ENCODE measurements at regions not wholly inside any gene's neighbourhood (a gene's known extent, or its start where the extent isn't known, plus 50 kb on each side); places are given as distances from the start of the nearest gene placed in this dataset.

DNA sequence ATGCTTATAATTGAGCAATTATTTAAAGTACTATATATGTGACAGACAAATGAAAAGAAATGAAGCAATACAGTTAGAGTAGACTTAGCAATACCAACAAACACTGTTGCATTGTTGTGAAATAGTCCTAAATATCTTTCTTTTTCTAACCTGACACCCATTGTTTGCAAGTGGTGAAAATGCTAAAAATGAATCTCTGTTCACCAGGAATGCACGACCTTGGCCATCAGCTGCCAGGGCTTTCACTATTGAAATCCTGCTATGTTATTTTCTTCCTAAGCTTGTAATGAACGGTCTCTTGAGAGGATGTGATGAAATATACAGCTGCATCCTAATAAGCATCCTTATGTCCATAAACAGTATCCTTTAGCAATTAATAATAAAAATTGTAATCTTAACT is 136.2 kb upstream of the MGAT5 start:
- TF ChIP-seq POLR2A (IDR thresholded peaks at IDR 0.05) (no peak), POLR2AphosphoS5 (IDR thresholded peaks at IDR 0.05) (no peak), EP300 (IDR thresholded peaks at IDR 0.05) (no peak)
- TF ChIP-seq, protein P1, sequence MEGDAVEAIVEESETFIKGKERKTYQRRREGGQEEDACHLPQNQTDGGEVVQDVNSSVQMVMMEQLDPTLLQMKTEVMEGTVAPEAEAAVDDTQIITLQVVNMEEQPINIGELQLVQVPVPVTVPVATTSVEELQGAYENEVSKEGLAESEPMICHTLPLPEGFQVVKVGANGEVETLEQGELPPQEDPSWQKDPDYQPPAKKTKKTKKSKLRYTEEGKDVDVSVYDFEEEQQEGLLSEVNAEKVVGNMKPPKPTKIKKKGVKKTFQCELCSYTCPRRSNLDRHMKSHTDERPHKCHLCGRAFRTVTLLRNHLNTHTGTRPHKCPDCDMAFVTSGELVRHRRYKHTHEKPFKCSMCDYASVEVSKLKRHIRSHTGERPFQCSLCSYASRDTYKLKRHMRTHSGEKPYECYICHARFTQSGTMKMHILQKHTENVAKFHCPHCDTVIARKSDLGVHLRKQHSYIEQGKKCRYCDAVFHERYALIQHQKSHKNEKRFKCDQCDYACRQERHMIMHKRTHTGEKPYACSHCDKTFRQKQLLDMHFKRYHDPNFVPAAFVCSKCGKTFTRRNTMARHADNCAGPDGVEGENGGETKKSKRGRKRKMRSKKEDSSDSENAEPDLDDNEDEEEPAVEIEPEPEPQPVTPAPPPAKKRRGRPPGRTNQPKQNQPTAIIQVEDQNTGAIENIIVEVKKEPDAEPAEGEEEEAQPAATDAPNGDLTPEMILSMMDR (IDR thresholded peaks at IDR 0.05): no peak

Data from gastroesophageal sphincter (tissue), 3 donors.